ENCODE measurements at regions not wholly inside any gene's neighbourhood (a gene's known extent, or its start where the extent isn't known, plus 50 kb on each side); places are given as distances from the start of the nearest gene placed in this dataset.

GRCh38 chr6:43970068-43970912, 157.0 kb downstream of the MRPL14 start:
- Mint-ChIP-seq H3K4me3 (no peak overlapping the region), H3K27ac (no peak overlapping the region), H3K27me3 (ENCODE audit: low read depth) (peaks cover 20% of the 10 kb centered on the region), H3K36me3 (ENCODE audit: low read depth) (no peaks in the 10 kb centered on the region), H3K4me1 (ENCODE audit: low read depth) (no peaks in the 10 kb centered on the region), H3K9me3 (no peaks in the 10 kb centered on the region)

DNA sequence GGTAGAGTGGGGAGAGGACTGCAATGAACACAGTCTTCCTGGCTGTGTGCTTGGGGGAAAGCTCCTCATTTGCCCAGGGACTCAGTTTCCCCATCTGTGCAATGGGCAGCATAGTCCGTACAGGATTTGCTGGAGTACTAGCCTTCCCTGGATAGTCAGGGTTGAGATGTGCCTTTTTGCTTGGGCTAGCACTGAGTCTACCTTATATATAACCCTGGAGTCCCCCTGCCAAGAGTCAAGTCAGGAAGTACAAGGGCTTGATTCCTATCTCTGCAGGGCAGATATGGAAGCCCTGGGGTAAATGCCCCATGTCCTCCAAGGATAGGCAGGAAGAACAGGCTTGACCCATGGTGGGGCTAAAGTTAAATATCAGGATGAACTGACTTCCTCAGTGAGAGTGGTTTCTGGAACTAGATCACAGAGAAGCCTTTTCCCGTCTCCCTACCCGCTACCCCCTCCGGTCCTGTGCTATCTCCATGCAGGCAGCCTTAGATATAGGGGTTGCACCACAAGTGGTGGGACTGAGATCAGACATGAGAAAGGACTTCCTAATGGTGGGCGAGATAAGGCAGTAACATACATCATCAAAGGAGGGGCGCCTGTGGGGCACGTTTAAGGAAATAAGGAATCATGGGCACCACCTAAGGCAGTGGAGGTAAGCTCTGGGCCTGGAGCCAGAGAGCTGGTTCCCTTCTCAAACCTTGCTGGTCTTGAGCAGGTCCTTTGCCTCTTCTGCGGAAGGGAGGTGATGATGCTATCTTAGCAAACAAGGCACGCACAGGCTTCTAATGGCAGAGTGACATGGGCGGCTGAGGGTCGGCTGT, 157.9 kb downstream of the MRPL14 start:
- no peak overlapping the region for H3K27ac Mint-ChIP-seq
- peaks cover 1% of the 10 kb centered on the region for H3K4me1 Mint-ChIP-seq (ENCODE audit: low read depth)
- no peaks in the 10 kb centered on the region for H3K9me3 Mint-ChIP-seq
- no peaks in the 10 kb centered on the region for H3K36me3 Mint-ChIP-seq (ENCODE audit: low read depth)
- no peak overlapping the region for H3K4me3 Mint-ChIP-seq
- peaks cover 13% of the 10 kb centered on the region for H3K27me3 Mint-ChIP-seq (ENCODE audit: low read depth)

DNA sequence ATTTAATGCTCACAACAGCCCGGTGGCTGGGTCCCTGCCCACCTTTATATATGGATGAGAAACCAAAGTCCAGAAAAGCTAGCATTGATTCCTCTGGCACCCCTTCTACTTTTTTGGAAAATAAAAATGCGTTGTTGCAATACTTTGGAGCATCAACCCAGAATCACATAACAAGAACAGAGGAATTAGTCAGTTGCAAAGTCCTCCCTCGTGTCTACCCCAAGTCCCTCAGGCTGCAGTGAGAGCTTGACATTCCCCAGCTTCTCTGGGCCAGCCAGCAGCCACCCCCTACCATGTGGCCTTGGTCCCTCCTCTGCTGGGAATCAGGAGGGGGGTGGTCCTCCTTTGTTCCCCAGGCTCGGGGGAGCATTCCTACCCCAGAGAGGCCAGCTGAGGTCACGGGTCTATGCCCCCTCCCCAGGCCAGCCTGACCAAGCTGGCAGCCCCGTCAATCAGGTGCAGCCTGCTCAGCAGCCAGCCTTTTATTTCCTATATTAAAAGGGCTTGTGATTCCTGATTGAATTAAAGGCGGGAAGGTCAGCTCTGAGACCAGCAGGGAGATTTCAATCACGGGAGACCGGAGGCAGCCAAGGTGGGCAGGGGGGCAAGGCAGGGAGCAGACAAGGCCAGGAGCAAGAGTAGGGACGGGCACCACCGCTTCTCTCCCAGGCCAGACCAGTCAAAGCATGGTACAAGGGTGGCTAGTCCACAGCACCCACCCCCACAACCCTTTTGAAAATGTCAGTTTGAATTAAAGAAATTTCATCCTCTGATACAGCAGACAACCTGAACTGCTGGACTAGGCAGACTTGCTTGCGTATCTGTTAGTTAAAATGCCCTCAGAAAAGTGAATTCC, 158.9 kb downstream of the MRPL14 start:
- no peak overlapping the region for H3K4me3 Mint-ChIP-seq
- no peaks in the 10 kb centered on the region for H3K9me3 Mint-ChIP-seq
- H3K27ac Mint-ChIP-seq = no peak overlapping the region
- H3K36me3 Mint-ChIP-seq (ENCODE audit: low read depth) = no peaks in the 10 kb centered on the region
- H3K4me1 Mint-ChIP-seq (ENCODE audit: low read depth) = peaks cover 1% of the 10 kb centered on the region
- H3K27me3 Mint-ChIP-seq (ENCODE audit: low read depth) = peaks cover 8% of the 10 kb centered on the region

GRCh38 chr6:43967719-43968091, 159.5 kb downstream of the MRPL14 start:
- no peaks in the 10 kb centered on the region for H3K36me3 Mint-ChIP-seq (ENCODE audit: low read depth)
- H3K27ac Mint-ChIP-seq = no peak overlapping the region
- H3K4me3 Mint-ChIP-seq = no peak overlapping the region
- H3K9me3 Mint-ChIP-seq = no peaks in the 10 kb centered on the region
- peaks cover 1% of the 10 kb centered on the region for H3K4me1 Mint-ChIP-seq (ENCODE audit: low read depth)
- H3K27me3 Mint-ChIP-seq (ENCODE audit: low read depth) = peaks cover 8% of the 10 kb centered on the region

- no peaks in the 10 kb centered on the region for H3K9me3 Mint-ChIP-seq
- no peaks in the 10 kb centered on the region for H3K36me3 Mint-ChIP-seq (ENCODE audit: low read depth)
- H3K4me3 Mint-ChIP-seq = no peak overlapping the region
- no peak overlapping the region for H3K27ac Mint-ChIP-seq
- peaks cover 8% of the 10 kb centered on the region for H3K27me3 Mint-ChIP-seq (ENCODE audit: low read depth)
- H3K4me1 Mint-ChIP-seq (ENCODE audit: low read depth) = peaks cover 1% of the 10 kb centered on the region
These were observed 160.2 kb downstream of the MRPL14 start for GRCh38 chr6:43966853-43967718.

GRCh38 chr6:43966374-43966658, 160.9 kb downstream of the MRPL14 start:
- Mint-ChIP-seq H3K4me3 (no peak overlapping the region), H3K4me1 (ENCODE audit: low read depth) (peaks cover 1% of the 10 kb centered on the region), H3K9me3 (no peaks in the 10 kb centered on the region), H3K36me3 (ENCODE audit: low read depth) (no peaks in the 10 kb centered on the region), H3K27me3 (ENCODE audit: low read depth) (peaks cover 14% of the 10 kb centered on the region), H3K27ac (no peak overlapping the region)

GRCh38 chr6:43965628-43966373, 161.5 kb downstream of the MRPL14 start:
- Mint-ChIP-seq H3K27me3 (ENCODE audit: low read depth) (peaks cover 19% of the 10 kb centered on the region), H3K4me1 (ENCODE audit: low read depth) (peaks cover 1% of the 10 kb centered on the region), H3K27ac (no peak overlapping the region), H3K36me3 (ENCODE audit: low read depth) (no peaks in the 10 kb centered on the region), H3K9me3 (no peaks in the 10 kb centered on the region), H3K4me3 (no peak overlapping the region)

DNA sequence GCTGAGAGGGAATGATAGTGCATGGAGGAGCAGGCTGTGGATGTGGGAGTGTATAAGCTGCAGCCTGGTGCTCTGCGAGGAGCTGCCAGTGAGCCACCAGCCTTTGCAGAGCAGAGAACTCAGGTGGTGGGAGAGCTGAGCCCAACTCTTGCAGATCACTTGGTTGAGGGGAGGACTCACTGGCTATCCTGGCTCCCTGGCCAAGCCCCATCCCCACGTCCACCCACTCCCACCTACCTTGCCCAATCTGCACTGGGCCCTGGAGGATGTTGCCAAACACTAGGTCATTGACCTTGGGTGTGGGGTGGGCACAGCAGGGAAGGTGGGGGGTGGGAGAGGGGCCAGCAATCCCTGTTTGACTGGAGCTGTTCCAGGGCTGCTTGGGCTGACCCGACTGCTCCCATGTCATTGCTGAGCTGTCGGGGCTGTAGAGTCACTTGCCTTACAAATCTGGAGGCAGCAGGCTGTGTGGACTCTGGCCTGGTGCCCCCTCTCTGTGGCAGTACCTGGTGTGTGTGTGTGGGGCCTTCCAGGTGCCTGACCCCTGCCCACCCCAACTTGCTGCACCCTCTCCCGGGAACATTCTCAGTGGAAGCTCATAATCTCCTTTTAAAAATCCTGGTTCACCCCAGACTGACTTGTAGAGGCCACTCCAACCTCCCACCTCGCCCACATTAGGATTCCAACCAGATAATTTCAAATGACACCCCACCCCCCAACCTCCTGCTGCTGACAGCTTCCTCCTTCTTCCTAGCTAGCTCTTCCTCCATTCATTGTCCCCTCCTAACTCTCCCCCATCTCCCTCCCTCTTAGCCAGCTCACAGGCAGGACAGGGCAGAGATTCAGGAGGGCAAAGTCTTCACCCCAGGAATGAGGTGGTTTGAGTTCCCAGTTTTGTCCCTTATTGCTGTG, 162.3 kb downstream of the MRPL14 start:
- H3K27me3 Mint-ChIP-seq (ENCODE audit: low read depth) = peaks cover 26% of the 10 kb centered on the region
- peaks cover 1% of the 10 kb centered on the region for H3K4me1 Mint-ChIP-seq (ENCODE audit: low read depth)
- H3K9me3 Mint-ChIP-seq = no peaks in the 10 kb centered on the region
- no peaks in the 10 kb centered on the region for H3K36me3 Mint-ChIP-seq (ENCODE audit: low read depth)
- no peak overlapping the region for H3K27ac Mint-ChIP-seq
- no peak overlapping the region for H3K4me3 Mint-ChIP-seq

- Mint-ChIP-seq H3K4me1 (ENCODE audit: low read depth) (peaks cover 1% of the 10 kb centered on the region), H3K4me3 (no peak overlapping the region), H3K27ac (no peak overlapping the region), H3K36me3 (ENCODE audit: low read depth) (no peaks in the 10 kb centered on the region), H3K9me3 (no peaks in the 10 kb centered on the region), H3K27me3 (ENCODE audit: low read depth) (peaks cover 32% of the 10 kb centered on the region)
These were observed 163.2 kb downstream of the MRPL14 start for GRCh38 chr6:43963877-43964658.

DNA sequence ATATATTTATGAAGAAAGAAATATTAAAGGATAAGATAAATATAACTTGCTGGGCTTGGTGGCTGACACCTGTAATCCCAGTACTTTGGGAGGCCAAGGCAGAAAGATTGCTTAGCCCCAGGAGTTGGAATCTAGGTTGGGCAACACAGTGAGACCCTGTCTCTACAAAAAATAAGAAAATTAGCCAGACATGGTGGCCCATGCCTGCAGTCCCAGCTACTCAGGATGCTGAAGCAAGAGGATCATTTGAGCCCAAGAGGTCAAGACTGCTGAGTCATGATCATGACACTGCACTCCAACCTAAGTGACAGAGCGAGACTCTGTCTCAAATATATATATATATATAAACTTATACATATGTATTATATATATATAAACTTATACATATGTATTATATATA, 164.0 kb downstream of the MRPL14 start:
- no peaks in the 10 kb centered on the region for H3K9me3 Mint-ChIP-seq

DNA sequence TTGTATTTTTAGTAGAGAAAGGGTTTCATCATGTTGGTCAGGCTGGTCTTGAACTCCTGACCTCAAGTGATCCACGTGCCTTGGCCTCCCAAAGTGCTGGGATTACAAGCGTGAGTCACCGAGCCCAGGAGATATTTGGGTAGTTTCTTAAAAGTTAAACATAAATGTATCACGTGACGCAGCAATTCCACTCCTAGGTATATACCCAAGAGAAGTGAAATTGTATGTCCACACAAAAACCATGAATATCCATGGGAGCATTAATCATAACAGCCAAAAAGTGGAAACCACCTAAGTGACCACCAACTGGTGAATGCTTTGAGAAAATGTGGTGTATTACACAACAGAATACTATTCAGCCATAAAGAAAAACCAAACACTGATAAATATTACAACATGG, 164.8 kb downstream of the MRPL14 start:
- Mint-ChIP-seq H3K9me3 (no peaks in the 10 kb centered on the region), H3K36me3 (ENCODE audit: low read depth) (no peaks in the 10 kb centered on the region), H3K27ac (no peak overlapping the region), H3K27me3 (ENCODE audit: low read depth) (peaks cover 44% of the 10 kb centered on the region), H3K4me1 (ENCODE audit: low read depth) (peaks cover 1% of the 10 kb centered on the region), H3K4me3 (no peak overlapping the region)

More for the DNA sequence above, 164.0 kb downstream of the MRPL14 start:
- Mint-ChIP-seq H3K27ac (no peak overlapping the region), H3K4me3 (no peak overlapping the region), H3K27me3 (ENCODE audit: low read depth) (peaks cover 36% of the 10 kb centered on the region), H3K4me1 (ENCODE audit: low read depth) (peaks cover 1% of the 10 kb centered on the region), H3K36me3 (ENCODE audit: low read depth) (no peaks in the 10 kb centered on the region)

DNA sequence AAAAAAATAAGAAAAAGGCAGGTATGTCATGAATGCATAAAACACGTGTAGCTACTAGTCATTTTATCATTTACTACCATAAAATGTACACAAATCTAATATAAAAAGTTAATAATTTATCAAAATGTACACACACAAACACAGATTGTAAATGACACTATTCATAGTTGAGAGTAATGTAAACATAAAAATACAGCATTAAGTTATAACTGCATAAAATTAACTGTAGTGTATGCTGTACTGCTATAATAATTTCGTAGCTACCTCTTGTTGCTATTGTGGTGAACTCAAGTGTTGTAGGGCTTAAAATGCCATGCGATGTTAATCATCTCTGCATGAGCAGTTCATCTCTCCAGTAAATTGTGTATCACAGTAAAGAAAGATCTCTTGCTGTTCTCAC, 170.0 kb downstream of the MRPL14 start:
- peaks cover 49% of the 10 kb centered on the region for H3K27me3 Mint-ChIP-seq (ENCODE audit: low read depth)
- no peaks in the 10 kb centered on the region for H3K36me3 Mint-ChIP-seq (ENCODE audit: low read depth)
- no peak overlapping the region for H3K27ac Mint-ChIP-seq
- no peak overlapping the region for H3K4me3 Mint-ChIP-seq
- H3K9me3 Mint-ChIP-seq = no peaks in the 10 kb centered on the region
- no peaks in the 10 kb centered on the region for H3K4me1 Mint-ChIP-seq (ENCODE audit: low read depth)

All from T-helper 1 cell treated with Interleukin-12 subunit alpha and Interleukin-12 subunit beta and Interleukin-4 antibody, amounts not matched to agents 30 μg/mL and 1 μg/mL, for 36 hours (primary cell).